ENCODE measurements at regions not wholly inside any gene's neighbourhood (a gene's known extent, or its start where the extent isn't known, plus 50 kb on each side); places are given as distances from the start of the nearest gene placed in this dataset.

- H3K9me3 ChIP-seq = peaks cover 0 to 10% (median 0%) of the 10 kb centered on the region in 11 donors
- TF ChIP-seq CTCF (IDR thresholded peaks at IDR 0.05) = no peak
- no peaks in the 10 kb centered on the region for H3K4me1 ChIP-seq
- WGBS, 2 donors = 96 to 98% methylated on average over 3 of the region's 3 CpGs
- no peaks in the 10 kb centered on the region for H3K36me3 ChIP-seq
- intact Hi-C loops (cut with DNase I) = loop anchor here in 1 of 10 donors (10.0 kb wide), 1 partner anchor 56 kb away; no protein-coding TSS in a partner anchor
- no peak overlapping the region for H3K4me3 ChIP-seq
- H3K27ac ChIP-seq = no peak overlapping the region
- DNase-seq (no peak), ATAC-seq (no peak)
- no peaks in the 10 kb centered on the region for H3K27me3 ChIP-seq
These were observed 2395.6 kb upstream of the C9orf72 start for GRCh38 chr9:29968831-29969230.

GRCh38 chr9:29969408-29969807 lies 2396.1 kb upstream of the C9orf72 start:
- Histone ChIP-seq H3K27ac (no peak overlapping the region), H3K4me1 (no peaks in the 10 kb centered on the region), H3K36me3 (no peaks in the 10 kb centered on the region), H3K4me3 (no peak overlapping the region), H3K9me3 (peaks cover 0 to 10% (median 0%) of the 10 kb centered on the region in 11 donors), H3K27me3 (no peaks in the 10 kb centered on the region)
- ATAC-seq (no peak), DNase-seq (no peak)
- TF ChIP-seq CTCF (IDR thresholded peaks at IDR 0.05) = no peak
- 81% methylated on average over 5 of the region's 5 CpGs for WGBS, 2 donors
- intact Hi-C loops (cut with DNase I) = loop anchor here in 1 of 10 donors (10.0 kb wide), 1 partner anchor 55 kb away; no protein-coding TSS in a partner anchor

- ATAC-seq = no peak
- Histone ChIP-seq H3K27ac (no peak overlapping the region), H3K4me1 (no peaks in the 10 kb centered on the region), H3K9me3 (peaks cover 0 to 4% (median 0%) of the 10 kb centered on the region in 11 donors), H3K4me3 (no peak overlapping the region), H3K27me3 (no peaks in the 10 kb centered on the region), H3K36me3 (no peaks in the 10 kb centered on the region)
- no peak for TF ChIP-seq CTCF (IDR thresholded peaks at IDR 0.05)
- intact Hi-C loops (cut with DNase I) = loop anchor here in 1 of 10 donors (10.0 kb wide), 1 partner anchor 55 kb away; no protein-coding TSS in a partner anchor
- DNase-seq = no peak
- 79 to 88% methylated on average over 15 of the region's 15 CpGs for WGBS, 2 donors
These were observed 2396.8 kb upstream of the C9orf72 start for GRCh38 chr9:29969856-29970647.

- no peak overlapping the region for H3K27ac ChIP-seq
- H3K9me3 ChIP-seq = no peaks in the 10 kb centered on the region
- no peak overlapping the region for H3K4me3 ChIP-seq
- no peaks in the 10 kb centered on the region for H3K4me1 ChIP-seq
- no peak for TF ChIP-seq CTCF (IDR thresholded peaks at IDR 0.05)
- H3K27me3 ChIP-seq = no peaks in the 10 kb centered on the region
- 73 to 79% methylated on average over 1 of the region's 1 CpG for WGBS, 2 donors
- no peak for ATAC-seq
- H3K36me3 ChIP-seq = no peaks in the 10 kb centered on the region
- intact Hi-C loops (cut with DNase I) = no loop called here
- DNase-seq = no peak
These were observed 2400.9 kb upstream of the C9orf72 start for GRCh38 chr9:29974197-29974596.
